ENCODE measurements at regions not wholly inside any gene's neighbourhood (a gene's known extent, or its start where the extent isn't known, plus 50 kb on each side); places are given as distances from the start of the nearest gene placed in this dataset.
"Not testable (repeated sequence)": the region's sequence is repeated elsewhere in the genome, so short reads cannot be mapped to it uniquely, and the experiment has no call there.

- H3K4me3 ChIP-seq (ENCODE audit: low read depth, low read length), result no peak overlapping the region
- TF ChIP-seq CTCF (IDR thresholded peaks at IDR 0.05; ENCODE audit: insufficient read depth, low read length), result no peak
- no peak for DNase-seq (ENCODE audit: low read depth)
Measured at GRCh38 chr9:61668846-61669245, 479.0 kb downstream of the SPATA31A7 start.

- no peak for DNase-seq (ENCODE audit: low read depth)
- no peak for TF ChIP-seq CTCF (IDR thresholded peaks at IDR 0.05; ENCODE audit: insufficient read depth, low read length)
- no peak overlapping the region for H3K4me3 ChIP-seq (ENCODE audit: low read depth, low read length)
Measured at GRCh38 chr9:61669352-61669751, 479.5 kb downstream of the SPATA31A7 start.

GRCh38 chr9:61669831-61670505 is 480.1 kb downstream of the SPATA31A7 start:
- H3K4me3 ChIP-seq (ENCODE audit: low read depth, low read length); DNase-seq (ENCODE audit: low read depth): not testable (repeated sequence)

GRCh38 chr9:61670616-61671015 is 480.8 kb downstream of the SPATA31A7 start:
- no peak overlapping the region for H3K4me3 ChIP-seq (ENCODE audit: low read depth, low read length)
- DNase-seq (ENCODE audit: low read depth), result no peak
- no peak for TF ChIP-seq CTCF (IDR thresholded peaks at IDR 0.05; ENCODE audit: insufficient read depth, low read length)

GRCh38 chr9:61671276-61671973 is 481.6 kb downstream of the SPATA31A7 start:
- DNase-seq (ENCODE audit: low read depth), result no peak
- TF ChIP-seq CTCF (IDR thresholded peaks at IDR 0.05; ENCODE audit: insufficient read depth, low read length), result no peak

GRCh38 chr9:61672107-61672541 is 482.3 kb downstream of the SPATA31A7 start:
- peak; percentile 0 for DNase-seq (ENCODE audit: low read depth)
- H3K4me3 ChIP-seq (ENCODE audit: low read depth, low read length), result not testable (repeated sequence)

More at GRCh38 chr9:61671276-61671973, 481.6 kb downstream of the SPATA31A7 start:
- no peak overlapping the region for H3K4me3 ChIP-seq (ENCODE audit: low read depth, low read length)

- not testable (repeated sequence) for DNase-seq (ENCODE audit: low read depth); H3K4me3 ChIP-seq (ENCODE audit: low read depth, low read length)
Measured at GRCh38 chr9:61672645-61673167, 482.9 kb downstream of the SPATA31A7 start.

- no peak for TF ChIP-seq CTCF (IDR thresholded peaks at IDR 0.05; ENCODE audit: insufficient read depth, low read length)
- no peak overlapping the region for H3K4me3 ChIP-seq (ENCODE audit: low read depth, low read length)
- no peak for DNase-seq (ENCODE audit: low read depth)
Measured at GRCh38 chr9:61673247-61673646, 483.4 kb downstream of the SPATA31A7 start.

Measured in fibroblast of the aortic adventitia (primary cell).